Endothelial cell (in vitro differentiated cells): ENCODE measurements at regions not wholly inside any gene's neighbourhood (a gene's known extent, or its start where the extent isn't known, plus 50 kb on each side); places are given as distances from the start of the nearest gene placed in this dataset.
"Not testable (repeated sequence)": the region's sequence is repeated elsewhere in the genome, so short reads cannot be mapped to it uniquely, and the experiment has no call there.

Experiments used
- DNase-seq: peaks from one replicate; pipeline ENCODE4 v3.0.0; 2021; ENCODE audit warnings: low spot score
- H3K27ac Mint-ChIP-seq: one replicate; pipeline ENCODE4 v1.8.0; 2021; ENCODE audit warnings: mixed read lengths, inconsistent platforms; ENCODE audit not compliant: unreplicated experiment
- H3K27me3 Mint-ChIP-seq: one replicate; pipeline ENCODE4 v1.8.0; 2021; ENCODE audit warnings: mild to moderate bottlenecking, moderate library complexity, mixed read lengths, inconsistent platforms; ENCODE audit not compliant: unreplicated experiment
- H3K36me3 Mint-ChIP-seq: one replicate; pipeline ENCODE4 v1.8.0; 2021; ENCODE audit warnings: mild to moderate bottlenecking, low read depth, mixed read lengths, inconsistent platforms; ENCODE audit not compliant: unreplicated experiment
- H3K4me1 Mint-ChIP-seq: one replicate; pipeline ENCODE4 v1.8.0; 2021; ENCODE audit warnings: mild to moderate bottlenecking, mixed read lengths, inconsistent platforms; ENCODE audit not compliant: unreplicated experiment
- H3K4me3 Mint-ChIP-seq: one replicate; pipeline ENCODE4 v1.8.0; 2021; ENCODE audit warnings: mild to moderate bottlenecking, mixed read lengths, inconsistent platforms; ENCODE audit not compliant: unreplicated experiment
- H3K9me3 Mint-ChIP-seq: one replicate; pipeline ENCODE4 v1.8.0; 2021; ENCODE audit warnings: mixed read lengths, inconsistent platforms; ENCODE audit not compliant: unreplicated experiment
- CTCF ChIP-seq: fragments of 200-600 bp; sonication (generic); IDR thresholded peaks from one replicate; pipeline ENCODE4 v1.5.0; 2021; ENCODE audit warnings: antibody characterized with exemption; ENCODE audit not compliant: unreplicated experiment

GRCh38 chr15:92797168-92798052, 102.7 kb upstream of the CHD2 start:
- H3K27me3 Mint-ChIP-seq, result peaks cover 7% of the 10 kb centered on the region
- H3K27ac Mint-ChIP-seq, result no peak overlapping the region
- H3K4me3 Mint-ChIP-seq, result no peak overlapping the region
- peak; percentile 77 for TF ChIP-seq CTCF
- DNase-seq, result peak; percentile 43
- no peaks in the 10 kb centered on the region for H3K9me3 Mint-ChIP-seq
- H3K36me3 Mint-ChIP-seq, result peaks cover 4% of the 10 kb centered on the region
- H3K4me1 Mint-ChIP-seq, result peaks cover 3% of the 10 kb centered on the region

GRCh38 chr15:92800013-92800412, 100.1 kb upstream of the CHD2 start:
- peaks cover 3% of the 10 kb centered on the region for H3K4me1 Mint-ChIP-seq
- no peak overlapping the region for H3K27ac Mint-ChIP-seq
- no peak for TF ChIP-seq CTCF
- H3K36me3 Mint-ChIP-seq, result peaks cover 8% of the 10 kb centered on the region
- H3K9me3 Mint-ChIP-seq, result no peaks in the 10 kb centered on the region
- H3K27me3 Mint-ChIP-seq, result peaks cover 5% of the 10 kb centered on the region
- H3K4me3 Mint-ChIP-seq, result no peak overlapping the region
- no peak for DNase-seq

- DNase-seq, H3K4me1 Mint-ChIP-seq, H3K9me3 Mint-ChIP-seq, H3K27me3 Mint-ChIP-seq, H3K27ac Mint-ChIP-seq, H3K4me3 Mint-ChIP-seq, H3K36me3 Mint-ChIP-seq: not testable (repeated sequence)
These were observed 99.6 kb upstream of the CHD2 start for GRCh38 chr15:92800416-92801055.

- not testable (repeated sequence) for H3K4me3 Mint-ChIP-seq, H3K27me3 Mint-ChIP-seq, H3K9me3 Mint-ChIP-seq, H3K36me3 Mint-ChIP-seq, DNase-seq, H3K4me1 Mint-ChIP-seq
- H3K27ac Mint-ChIP-seq, result peak overlapping the region; percentile 38
These were observed 98.9 kb upstream of the CHD2 start for GRCh38 chr15:92801056-92801773.

GRCh38 chr15:92801774-92802464, 98.2 kb upstream of the CHD2 start:
- no peaks in the 10 kb centered on the region for H3K9me3 Mint-ChIP-seq
- no peak for DNase-seq
- peak overlapping the region; percentile 38 for H3K27ac Mint-ChIP-seq
- peaks cover 8% of the 10 kb centered on the region for H3K36me3 Mint-ChIP-seq
- TF ChIP-seq CTCF, result no peak
- no peak overlapping the region for H3K4me3 Mint-ChIP-seq
- H3K4me1 Mint-ChIP-seq, result peaks cover 3% of the 10 kb centered on the region
- H3K27me3 Mint-ChIP-seq, result peaks cover 5% of the 10 kb centered on the region
